Breast epithelium (tissue), 4 donors: ENCODE measurements at regions not wholly inside any gene's neighbourhood (a gene's known extent, or its start where the extent isn't known, plus 50 kb on each side); places are given as distances from the start of the nearest gene placed in this dataset.
A peak's percentile ranks its signal among the peaks of the same experiment; 100 is the strongest.

Source experiments
- DNase-seq, 2 donors: peaks; one replicate each; pipeline ENCODE4 v3.0.0-alpha.2; 2019; ENCODE audit warnings: low spot score in 2 of 2
- H3K27ac ChIP-seq, 2 donors: fragments of 200-600 bp; sonication (generic) in 1 of 2; one replicate each; pipeline ENCODE4 v1.5.1; 2016 to 2019; ENCODE audit warnings: mild to moderate bottlenecking in 1 of 2
- H3K27me3 ChIP-seq, 2 donors: fragments of 200-600 bp; sonication (generic) in 1 of 2; one replicate each; pipeline versions ENCODE4 v1.5.1 to v1.6.0; 2017 to 2019; ENCODE audit warnings: control low read depth in 1 of 2, mild to moderate bottlenecking in 1 of 2
- H3K36me3 ChIP-seq: fragments of 200-600 bp; one replicate; pipeline ENCODE4 v1.5.1; 2019
- H3K4me1 ChIP-seq, 2 donors: fragments of 200-600 bp; sonication (generic); one replicate each; pipeline ENCODE4 v1.5.1; 2016 to 2019; ENCODE audit warnings: control low read depth in 1 of 2
- H3K4me3 ChIP-seq, 3 donors: fragments of 200-600 bp; sonication (generic); 1 replicate in 2 of 3; 2 replicates in 1 of 3; pipeline ENCODE4 v1.5.1; 2016 to 2019; ENCODE audit warnings: mild to moderate bottlenecking in 3 of 3, moderate library complexity in 2 of 3
- H3K9me3 ChIP-seq, 2 donors: fragments of 200-600 bp; sonication (generic) in 1 of 2; one replicate each; pipeline ENCODE4 v1.5.1; 2016 to 2019; ENCODE audit warnings: control low read depth in 1 of 2
- POLR2A ChIP-seq: fragments of 450-650 bp; IDR thresholded peaks from one replicate; pipeline ENCODE4 v1.6.1; 2016; ENCODE audit warnings: antibody characterized with exemption, mild to moderate bottlenecking, moderate library complexity
- POLR2AphosphoS5 ChIP-seq, 3 donors: sonication (generic); formaldehyde crosslinking; IDR thresholded peaks; one replicate each; pipeline ENCODE4 v1.6.1; 2017; ENCODE audit warnings: antibody characterized with exemption in 3 of 3
- intact Hi-C: fragments of 100-400 bp; cut with DNase I; formaldehyde crosslinking; loops from one replicate; pipeline ENCODE4 v1.15.1; 2023; ENCODE audit warnings: low total_unique reads
- TF ChIP-seq, protein P1 (sequence below), 3 donors: fragments of 450-650 bp; IDR thresholded peaks; one replicate each; pipeline ENCODE4 v1.5.1; 2016 to 2017; ENCODE audit warnings: antibody characterized with exemption in 3 of 3, mild to moderate bottlenecking in 3 of 3, moderate library complexity in 3 of 3

DNA sequence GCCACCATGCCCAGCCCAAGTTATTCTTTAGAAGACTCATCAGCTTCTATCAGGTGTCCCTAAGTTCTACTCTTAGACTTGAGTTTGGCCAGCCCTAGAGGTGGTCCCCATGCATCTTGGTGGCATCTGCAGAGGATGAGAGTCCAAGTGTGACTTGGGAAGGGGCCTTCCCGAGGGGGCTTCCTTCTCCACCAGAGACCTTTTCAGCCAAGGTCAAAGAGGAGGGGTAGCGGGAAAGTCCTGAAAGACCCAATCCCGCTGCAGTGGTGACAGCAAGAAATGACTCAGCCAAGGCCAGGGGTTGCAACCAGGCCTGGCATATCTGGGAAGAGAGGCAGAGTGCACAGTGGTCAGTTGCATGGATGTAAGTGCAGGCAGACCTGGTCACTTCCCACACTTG lies 61.7 kb upstream of the MGMT start:
- H3K4me1 ChIP-seq = no peaks in the 10 kb centered on the region
- no peaks in the 10 kb centered on the region for H3K9me3 ChIP-seq
- no peak overlapping the region for H3K27ac ChIP-seq
- TF ChIP-seq, protein P1, sequence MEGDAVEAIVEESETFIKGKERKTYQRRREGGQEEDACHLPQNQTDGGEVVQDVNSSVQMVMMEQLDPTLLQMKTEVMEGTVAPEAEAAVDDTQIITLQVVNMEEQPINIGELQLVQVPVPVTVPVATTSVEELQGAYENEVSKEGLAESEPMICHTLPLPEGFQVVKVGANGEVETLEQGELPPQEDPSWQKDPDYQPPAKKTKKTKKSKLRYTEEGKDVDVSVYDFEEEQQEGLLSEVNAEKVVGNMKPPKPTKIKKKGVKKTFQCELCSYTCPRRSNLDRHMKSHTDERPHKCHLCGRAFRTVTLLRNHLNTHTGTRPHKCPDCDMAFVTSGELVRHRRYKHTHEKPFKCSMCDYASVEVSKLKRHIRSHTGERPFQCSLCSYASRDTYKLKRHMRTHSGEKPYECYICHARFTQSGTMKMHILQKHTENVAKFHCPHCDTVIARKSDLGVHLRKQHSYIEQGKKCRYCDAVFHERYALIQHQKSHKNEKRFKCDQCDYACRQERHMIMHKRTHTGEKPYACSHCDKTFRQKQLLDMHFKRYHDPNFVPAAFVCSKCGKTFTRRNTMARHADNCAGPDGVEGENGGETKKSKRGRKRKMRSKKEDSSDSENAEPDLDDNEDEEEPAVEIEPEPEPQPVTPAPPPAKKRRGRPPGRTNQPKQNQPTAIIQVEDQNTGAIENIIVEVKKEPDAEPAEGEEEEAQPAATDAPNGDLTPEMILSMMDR (IDR thresholded peaks at IDR 0.05) = no peak
- TF ChIP-seq POLR2AphosphoS5 (IDR thresholded peaks at IDR 0.05) (no peak), POLR2A (no peak)
- no peaks in the 10 kb centered on the region for H3K36me3 ChIP-seq
- intact Hi-C loops = no loop called here
- DNase-seq = no peak
- no peak overlapping the region for H3K4me3 ChIP-seq
- H3K27me3 ChIP-seq = no peaks in the 10 kb centered on the region

GRCh38 chr10:129410688-129411392 lies 56.2 kb upstream of the MGMT start:
- H3K9me3 ChIP-seq = no peaks in the 10 kb centered on the region
- H3K4me1 ChIP-seq = no peaks in the 10 kb centered on the region
- no peaks in the 10 kb centered on the region for H3K36me3 ChIP-seq
- peak overlapping the region in 1 of 2 donors; percentile 58 for H3K27ac ChIP-seq
- TF ChIP-seq POLR2AphosphoS5 (IDR thresholded peaks at IDR 0.05) = no peak
- TF ChIP-seq, protein P1 (IDR thresholded peaks at IDR 0.05) = no peak
- no peak for TF ChIP-seq POLR2A
- intact Hi-C loops = no loop called here
- H3K4me3 ChIP-seq = no peak overlapping the region
- H3K27me3 ChIP-seq = no peaks in the 10 kb centered on the region
- DNase-seq = no peak

DNA sequence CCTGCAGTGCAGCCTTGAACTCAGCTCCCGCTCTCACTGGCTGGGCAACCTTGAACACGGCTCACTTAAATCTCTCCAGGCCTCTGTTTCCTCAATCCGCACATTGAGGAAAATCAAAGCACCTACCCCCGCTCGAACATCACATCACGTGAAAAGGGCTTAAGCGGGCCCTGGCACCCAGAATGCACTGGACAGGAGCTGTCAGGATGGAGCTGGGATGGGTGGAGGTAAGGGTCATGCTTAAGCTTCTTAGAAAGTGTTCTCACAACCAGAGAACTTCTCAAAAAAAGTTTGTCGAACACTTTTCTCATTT lies 55.7 kb upstream of the MGMT start:
- no peak for DNase-seq
- Histone ChIP-seq H3K4me1 (no peaks in the 10 kb centered on the region), H3K9me3 (no peaks in the 10 kb centered on the region), H3K27ac (peak overlapping the region in 1 of 2 donors; percentile 58), H3K36me3 (no peaks in the 10 kb centered on the region), H3K4me3 (no peak overlapping the region), H3K27me3 (peaks cover 0 to 1% of the 10 kb centered on the region in 2 donors)
- TF ChIP-seq, protein P1 (IDR thresholded peaks at IDR 0.05) = no peak
- no peak for TF ChIP-seq POLR2A
- no peak for TF ChIP-seq POLR2AphosphoS5 (IDR thresholded peaks at IDR 0.05)
- intact Hi-C loops = no loop called here

DNA sequence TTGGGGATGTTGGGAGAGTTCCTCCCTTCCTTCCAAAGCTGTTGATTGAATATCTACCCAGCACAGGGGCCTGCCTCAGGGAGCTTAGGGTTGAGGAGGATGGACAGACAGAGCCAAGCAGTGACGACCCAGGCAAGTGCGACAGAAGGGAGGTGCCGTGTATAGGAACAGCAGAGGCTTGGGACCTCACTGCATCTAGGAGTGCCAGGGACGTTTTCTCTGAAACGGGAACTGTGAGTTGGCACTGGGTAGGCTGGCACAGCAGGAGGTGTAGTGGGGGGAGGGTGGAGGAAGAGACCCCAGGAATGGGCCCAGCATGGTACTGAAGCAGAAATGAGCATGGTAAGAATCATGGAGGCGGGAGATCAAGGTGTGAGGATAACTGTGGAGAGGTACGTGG lies 55.3 kb upstream of the MGMT start:
- TF ChIP-seq POLR2A (no peak), POLR2AphosphoS5 (IDR thresholded peaks at IDR 0.05) (no peak)
- TF ChIP-seq, protein P1 (IDR thresholded peaks at IDR 0.05) = no peak
- no peaks in the 10 kb centered on the region for H3K4me1 ChIP-seq
- H3K4me3 ChIP-seq = no peak overlapping the region
- no peak for DNase-seq
- H3K27ac ChIP-seq = no peak overlapping the region
- peaks cover 0 to 3% of the 10 kb centered on the region in 2 donors for H3K27me3 ChIP-seq
- intact Hi-C loops = no loop called here
- H3K9me3 ChIP-seq = no peaks in the 10 kb centered on the region
- no peaks in the 10 kb centered on the region for H3K36me3 ChIP-seq

- Histone ChIP-seq H3K4me1 (no peaks in the 10 kb centered on the region), H3K27me3 (peaks cover 0 to 3% of the 10 kb centered on the region in 2 donors), H3K36me3 (no peaks in the 10 kb centered on the region), H3K27ac (no peak overlapping the region), H3K9me3 (no peaks in the 10 kb centered on the region), H3K4me3 (no peak overlapping the region)
- TF ChIP-seq POLR2A = no peak
- TF ChIP-seq, protein P1 (IDR thresholded peaks at IDR 0.05) = no peak
- intact Hi-C loops = no loop called here
- DNase-seq = no peak
Observed at GRCh38 chr10:129413024-129413423, 54.0 kb upstream of the MGMT start.
